ENCODE measurements at regions not wholly inside any gene's neighbourhood (a gene's known extent, or its start where the extent isn't known, plus 50 kb on each side); places are given as distances from the start of the nearest gene placed in this dataset.
A peak's percentile ranks its signal among the peaks of the same experiment; 100 is the strongest.

- no peak overlapping the region for H3K4me3 ChIP-seq
- DNase-seq (no peak), ATAC-seq (ENCODE audit: insufficient read depth, low FRiP score) (no peak)
- H3K4me1 ChIP-seq (ENCODE audit: control insufficient read depth in 5 of 5, insufficient read depth in 5 of 5, low read length in 5 of 5), result peaks cover 0 to 5% (median 0%) of the 10 kb centered on the region in 5 donors
- H3K27ac ChIP-seq (ENCODE audit: low read depth in 1 of 2, low read length in 1 of 2), result no peak overlapping the region
- no peak overlapping the region for H3K9ac ChIP-seq (ENCODE audit: insufficient read depth in 1 of 2, low read length in 2 of 2)
- WGBS, 2 donors, result 97% methylated on average over 1 of the region's 1 CpG
- peaks cover 0 to 7% (median 2%) of the 10 kb centered on the region in 4 donors for H3K9me3 ChIP-seq (ENCODE audit: control insufficient read depth in 4 of 4, insufficient read depth in 3 of 4, low read length in 3 of 4)
- TF ChIP-seq, protein P1, sequence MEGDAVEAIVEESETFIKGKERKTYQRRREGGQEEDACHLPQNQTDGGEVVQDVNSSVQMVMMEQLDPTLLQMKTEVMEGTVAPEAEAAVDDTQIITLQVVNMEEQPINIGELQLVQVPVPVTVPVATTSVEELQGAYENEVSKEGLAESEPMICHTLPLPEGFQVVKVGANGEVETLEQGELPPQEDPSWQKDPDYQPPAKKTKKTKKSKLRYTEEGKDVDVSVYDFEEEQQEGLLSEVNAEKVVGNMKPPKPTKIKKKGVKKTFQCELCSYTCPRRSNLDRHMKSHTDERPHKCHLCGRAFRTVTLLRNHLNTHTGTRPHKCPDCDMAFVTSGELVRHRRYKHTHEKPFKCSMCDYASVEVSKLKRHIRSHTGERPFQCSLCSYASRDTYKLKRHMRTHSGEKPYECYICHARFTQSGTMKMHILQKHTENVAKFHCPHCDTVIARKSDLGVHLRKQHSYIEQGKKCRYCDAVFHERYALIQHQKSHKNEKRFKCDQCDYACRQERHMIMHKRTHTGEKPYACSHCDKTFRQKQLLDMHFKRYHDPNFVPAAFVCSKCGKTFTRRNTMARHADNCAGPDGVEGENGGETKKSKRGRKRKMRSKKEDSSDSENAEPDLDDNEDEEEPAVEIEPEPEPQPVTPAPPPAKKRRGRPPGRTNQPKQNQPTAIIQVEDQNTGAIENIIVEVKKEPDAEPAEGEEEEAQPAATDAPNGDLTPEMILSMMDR (IDR thresholded peaks at IDR 0.05; ENCODE audit: control extremely low read depth, extremely low read depth), result no peak
- H3K36me3 ChIP-seq (ENCODE audit: control insufficient read depth in 4 of 4, insufficient read depth in 4 of 4, low read length in 4 of 4), result no peaks in the 10 kb centered on the region
- H3K27me3 ChIP-seq (ENCODE audit: control insufficient read depth in 3 of 3, insufficient read depth in 3 of 3, low read length in 2 of 3), result no peaks in the 10 kb centered on the region
Measured at GRCh38 chr14:84247693-84248092, 1282.3 kb upstream of the FLRT2 start.

DNA sequence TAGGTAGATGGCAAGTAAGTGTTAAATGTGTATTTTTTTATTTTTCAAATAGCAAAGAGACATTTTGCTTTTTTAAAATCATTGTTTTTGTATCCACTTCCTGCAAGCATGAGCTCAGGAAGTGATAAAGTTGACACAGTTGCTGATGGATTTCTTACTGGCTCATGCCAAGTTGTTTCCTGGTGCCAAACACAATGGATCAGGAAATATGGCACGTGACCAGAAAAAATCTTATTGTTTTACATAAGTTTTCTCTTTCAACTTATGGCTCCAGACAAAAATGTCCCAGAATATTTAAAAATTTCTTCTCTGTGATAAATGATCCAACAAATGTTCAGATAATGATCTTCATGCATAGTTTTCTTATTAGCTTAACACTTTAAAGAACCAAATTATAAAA lies 1279.1 kb upstream of the FLRT2 start:
- H3K9me3 ChIP-seq (ENCODE audit: control insufficient read depth in 4 of 4, insufficient read depth in 3 of 4, low read length in 3 of 4), result no peaks in the 10 kb centered on the region
- whole genome bisulfite sequencing, 2 donors, result 20 to 36% methylated on average over 1 of the region's 1 CpG
- DNase-seq (peak in 2 of 3 donors; percentile 33 to 62), ATAC-seq (ENCODE audit: insufficient read depth, low FRiP score) (no peak)
- no peak overlapping the region for H3K4me3 ChIP-seq
- H3K9ac ChIP-seq (ENCODE audit: insufficient read depth in 1 of 2, low read length in 2 of 2), result no peak overlapping the region
- no peaks in the 10 kb centered on the region for H3K36me3 ChIP-seq (ENCODE audit: control insufficient read depth in 4 of 4, insufficient read depth in 4 of 4, low read length in 4 of 4)
- TF ChIP-seq, protein P1 (IDR thresholded peaks at IDR 0.05; ENCODE audit: control extremely low read depth, extremely low read depth), result no peak
- H3K27me3 ChIP-seq (ENCODE audit: control insufficient read depth in 3 of 3, insufficient read depth in 3 of 3, low read length in 2 of 3), result no peaks in the 10 kb centered on the region
- H3K4me1 ChIP-seq (ENCODE audit: control insufficient read depth in 5 of 5, insufficient read depth in 5 of 5, low read length in 5 of 5), result peaks cover 0 to 5% (median 3%) of the 10 kb centered on the region in 5 donors
- no peak overlapping the region for H3K27ac ChIP-seq (ENCODE audit: low read depth in 1 of 2, low read length in 1 of 2)

GRCh38 chr14:84251411-84252115 lies 1278.4 kb upstream of the FLRT2 start:
- no peaks in the 10 kb centered on the region for H3K9me3 ChIP-seq (ENCODE audit: control insufficient read depth in 4 of 4, insufficient read depth in 3 of 4, low read length in 3 of 4)
- DNase-seq (peak in 2 of 3 donors; percentile 19 to 34), ATAC-seq (ENCODE audit: insufficient read depth, low FRiP score) (no peak)
- no peaks in the 10 kb centered on the region for H3K27me3 ChIP-seq (ENCODE audit: control insufficient read depth in 3 of 3, insufficient read depth in 3 of 3, low read length in 2 of 3)
- H3K4me1 ChIP-seq (ENCODE audit: control insufficient read depth in 5 of 5, insufficient read depth in 5 of 5, low read length in 5 of 5), result peaks cover 0 to 5% (median 3%) of the 10 kb centered on the region in 5 donors
- H3K4me3 ChIP-seq, result no peak overlapping the region
- TF ChIP-seq, protein P1 (IDR thresholded peaks at IDR 0.05; ENCODE audit: control extremely low read depth, extremely low read depth), result no peak
- 65 to 74% methylated on average over 1 of the region's 1 CpG for WGBS, 2 donors
- H3K27ac ChIP-seq (ENCODE audit: low read depth in 1 of 2, low read length in 1 of 2), result no peak overlapping the region
- no peaks in the 10 kb centered on the region for H3K36me3 ChIP-seq (ENCODE audit: control insufficient read depth in 4 of 4, insufficient read depth in 4 of 4, low read length in 4 of 4)
- no peak overlapping the region for H3K9ac ChIP-seq (ENCODE audit: insufficient read depth in 1 of 2, low read length in 2 of 2)
